ENCODE measurements at regions not wholly inside any gene's neighbourhood (a gene's known extent, or its start where the extent isn't known, plus 50 kb on each side); places are given as distances from the start of the nearest gene placed in this dataset.

DNA sequence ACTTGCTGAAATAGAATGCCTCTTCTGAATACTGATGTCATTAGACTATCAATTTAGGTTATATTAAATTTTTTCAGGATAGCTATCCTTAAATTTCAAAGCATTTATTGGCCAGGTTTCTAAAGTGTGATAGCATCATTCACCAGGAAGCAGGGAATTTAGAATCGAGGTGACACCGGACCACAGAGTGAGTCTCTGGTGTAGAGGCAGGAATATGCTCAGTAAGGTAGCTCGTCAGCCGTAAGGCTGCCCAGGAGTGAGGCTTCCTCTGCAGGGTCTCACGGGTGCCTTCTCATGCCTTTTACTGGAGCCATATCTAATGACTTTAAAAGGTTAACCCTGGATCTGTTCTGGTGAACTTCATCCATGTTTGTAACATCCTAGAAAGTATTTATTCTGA lies 170.8 kb upstream of the KLF14 start:
- TF ChIP-seq MYBL2 (CRISPR knock-in tag; IDR thresholded peaks at IDR 0.05) (no peak), GABPB1 (CRISPR knock-in tag; IDR thresholded peaks at IDR 0.05) (no peak), GTF2I (CRISPR knock-in tag; conservative IDR thresholded peaks at IDR 0.05) (no peak), CREM (CRISPR knock-in tag; IDR thresholded peaks at IDR 0.05) (no peak), FOXJ3 (CRISPR knock-in tag; IDR thresholded peaks at IDR 0.05; ENCODE audit: borderline replicate concordance) (no peak)
- TF ChIP-seq, protein P1, sequence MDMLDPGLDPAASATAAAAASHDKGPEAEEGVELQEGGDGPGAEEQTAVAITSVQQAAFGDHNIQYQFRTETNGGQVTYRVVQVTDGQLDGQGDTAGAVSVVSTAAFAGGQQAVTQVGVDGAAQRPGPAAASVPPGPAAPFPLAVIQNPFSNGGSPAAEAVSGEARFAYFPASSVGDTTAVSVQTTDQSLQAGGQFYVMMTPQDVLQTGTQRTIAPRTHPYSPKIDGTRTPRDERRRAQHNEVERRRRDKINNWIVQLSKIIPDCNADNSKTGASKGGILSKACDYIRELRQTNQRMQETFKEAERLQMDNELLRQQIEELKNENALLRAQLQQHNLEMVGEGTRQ (CRISPR knock-in tag; IDR thresholded peaks at IDR 0.05): no peak
- TF ChIP-seq, protein P2, sequence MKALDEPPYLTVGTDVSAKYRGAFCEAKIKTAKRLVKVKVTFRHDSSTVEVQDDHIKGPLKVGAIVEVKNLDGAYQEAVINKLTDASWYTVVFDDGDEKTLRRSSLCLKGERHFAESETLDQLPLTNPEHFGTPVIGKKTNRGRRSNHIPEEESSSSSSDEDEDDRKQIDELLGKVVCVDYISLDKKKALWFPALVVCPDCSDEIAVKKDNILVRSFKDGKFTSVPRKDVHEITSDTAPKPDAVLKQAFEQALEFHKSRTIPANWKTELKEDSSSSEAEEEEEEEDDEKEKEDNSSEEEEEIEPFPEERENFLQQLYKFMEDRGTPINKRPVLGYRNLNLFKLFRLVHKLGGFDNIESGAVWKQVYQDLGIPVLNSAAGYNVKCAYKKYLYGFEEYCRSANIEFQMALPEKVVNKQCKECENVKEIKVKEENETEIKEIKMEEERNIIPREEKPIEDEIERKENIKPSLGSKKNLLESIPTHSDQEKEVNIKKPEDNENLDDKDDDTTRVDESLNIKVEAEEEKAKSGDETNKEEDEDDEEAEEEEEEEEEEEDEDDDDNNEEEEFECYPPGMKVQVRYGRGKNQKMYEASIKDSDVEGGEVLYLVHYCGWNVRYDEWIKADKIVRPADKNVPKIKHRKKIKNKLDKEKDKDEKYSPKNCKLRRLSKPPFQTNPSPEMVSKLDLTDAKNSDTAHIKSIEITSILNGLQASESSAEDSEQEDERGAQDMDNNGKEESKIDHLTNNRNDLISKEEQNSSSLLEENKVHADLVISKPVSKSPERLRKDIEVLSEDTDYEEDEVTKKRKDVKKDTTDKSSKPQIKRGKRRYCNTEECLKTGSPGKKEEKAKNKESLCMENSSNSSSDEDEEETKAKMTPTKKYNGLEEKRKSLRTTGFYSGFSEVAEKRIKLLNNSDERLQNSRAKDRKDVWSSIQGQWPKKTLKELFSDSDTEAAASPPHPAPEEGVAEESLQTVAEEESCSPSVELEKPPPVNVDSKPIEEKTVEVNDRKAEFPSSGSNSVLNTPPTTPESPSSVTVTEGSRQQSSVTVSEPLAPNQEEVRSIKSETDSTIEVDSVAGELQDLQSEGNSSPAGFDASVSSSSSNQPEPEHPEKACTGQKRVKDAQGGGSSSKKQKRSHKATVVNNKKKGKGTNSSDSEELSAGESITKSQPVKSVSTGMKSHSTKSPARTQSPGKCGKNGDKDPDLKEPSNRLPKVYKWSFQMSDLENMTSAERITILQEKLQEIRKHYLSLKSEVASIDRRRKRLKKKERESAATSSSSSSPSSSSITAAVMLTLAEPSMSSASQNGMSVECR (CRISPR knock-in tag; IDR thresholded peaks at IDR 0.05; ENCODE audit: borderline replicate concordance): no peak
- TF ChIP-seq, protein P3, sequence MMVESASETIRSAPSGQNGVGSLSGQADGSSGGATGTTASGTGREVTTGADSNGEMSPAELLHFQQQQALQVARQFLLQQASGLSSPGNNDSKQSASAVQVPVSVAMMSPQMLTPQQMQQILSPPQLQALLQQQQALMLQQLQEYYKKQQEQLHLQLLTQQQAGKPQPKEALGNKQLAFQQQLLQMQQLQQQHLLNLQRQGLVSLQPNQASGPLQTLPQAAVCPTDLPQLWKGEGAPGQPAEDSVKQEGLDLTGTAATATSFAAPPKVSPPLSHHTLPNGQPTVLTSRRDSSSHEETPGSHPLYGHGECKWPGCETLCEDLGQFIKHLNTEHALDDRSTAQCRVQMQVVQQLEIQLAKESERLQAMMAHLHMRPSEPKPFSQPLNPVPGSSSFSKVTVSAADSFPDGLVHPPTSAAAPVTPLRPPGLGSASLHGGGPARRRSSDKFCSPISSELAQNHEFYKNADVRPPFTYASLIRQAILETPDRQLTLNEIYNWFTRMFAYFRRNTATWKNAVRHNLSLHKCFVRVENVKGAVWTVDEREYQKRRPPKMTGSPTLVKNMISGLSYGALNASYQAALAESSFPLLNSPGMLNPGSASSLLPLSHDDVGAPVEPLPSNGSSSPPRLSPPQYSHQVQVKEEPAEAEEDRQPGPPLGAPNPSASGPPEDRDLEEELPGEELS (CRISPR knock-in tag; IDR thresholded peaks at IDR 0.05): no peak
- Mint-ChIP-seq H3K4me3 (no peak overlapping the region), H3K27ac (no peak overlapping the region), H3K36me3 (peaks cover 1% of the 10 kb centered on the region; the same call in 1 of the 2 replicates), H3K27me3 (ENCODE audit: low read depth) (no peaks in the 10 kb centered on the region), H3K9me3 (no peaks in the 10 kb centered on the region), H3K4me1 (peaks cover 48% of the 10 kb centered on the region)
- ATAC-seq (no peak), DNase-seq (ENCODE audit: low spot score) (no peak)
- ChIA-PET POLR2A (no interaction called here), CTCF (interaction anchor here (0.5 to 3.1 kb wide), 5 partner anchors 8 to 201 kb away, joined by 3 to 37 read pairs (median 3); no protein-coding TSS in a partner anchor)

DNA sequence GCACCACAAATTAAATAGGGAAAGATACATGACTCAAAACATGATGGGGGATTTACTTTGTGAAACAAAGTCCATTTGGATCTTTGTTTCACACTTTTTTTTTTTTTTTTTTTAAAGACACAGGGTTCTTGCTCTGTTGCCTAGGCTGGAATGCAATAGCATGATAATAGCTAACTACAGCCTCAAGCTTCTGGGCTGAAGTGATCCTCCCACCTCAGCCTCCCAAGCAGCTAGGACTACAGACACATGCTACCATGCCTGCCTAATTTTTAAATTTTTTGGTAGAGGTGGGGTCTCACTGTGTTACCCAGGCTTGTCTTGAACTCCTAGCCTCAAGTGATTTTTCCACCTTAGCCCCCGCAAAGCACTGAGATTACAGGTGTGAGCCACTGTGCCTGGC lies 172.6 kb upstream of the KLF14 start:
- CTCF ChIA-PET: interaction anchor here (0.6 to 3.1 kb wide), 2 partner anchors 10 to 60 kb away, joined by 4 to 37 read pairs; no protein-coding TSS in a partner anchor
- POLR2A ChIA-PET: no interaction called here
- ATAC-seq: no peak
- TF ChIP-seq ZNF121 (CRISPR knock-in tag; IDR thresholded peaks at IDR 0.05) (no peak), CREM (CRISPR knock-in tag; IDR thresholded peaks at IDR 0.05) (no peak), ELF4 (CRISPR knock-in tag; IDR thresholded peaks at IDR 0.05; ENCODE audit: low read depth) (no peak), GTF2I (CRISPR knock-in tag; conservative IDR thresholded peaks at IDR 0.05) (no peak), RORB (CRISPR knock-in tag; IDR thresholded peaks at IDR 0.05) (no peak), JUN (CRISPR knock-in tag; IDR thresholded peaks at IDR 0.05) (no peak)
- TF ChIP-seq, protein P4, sequence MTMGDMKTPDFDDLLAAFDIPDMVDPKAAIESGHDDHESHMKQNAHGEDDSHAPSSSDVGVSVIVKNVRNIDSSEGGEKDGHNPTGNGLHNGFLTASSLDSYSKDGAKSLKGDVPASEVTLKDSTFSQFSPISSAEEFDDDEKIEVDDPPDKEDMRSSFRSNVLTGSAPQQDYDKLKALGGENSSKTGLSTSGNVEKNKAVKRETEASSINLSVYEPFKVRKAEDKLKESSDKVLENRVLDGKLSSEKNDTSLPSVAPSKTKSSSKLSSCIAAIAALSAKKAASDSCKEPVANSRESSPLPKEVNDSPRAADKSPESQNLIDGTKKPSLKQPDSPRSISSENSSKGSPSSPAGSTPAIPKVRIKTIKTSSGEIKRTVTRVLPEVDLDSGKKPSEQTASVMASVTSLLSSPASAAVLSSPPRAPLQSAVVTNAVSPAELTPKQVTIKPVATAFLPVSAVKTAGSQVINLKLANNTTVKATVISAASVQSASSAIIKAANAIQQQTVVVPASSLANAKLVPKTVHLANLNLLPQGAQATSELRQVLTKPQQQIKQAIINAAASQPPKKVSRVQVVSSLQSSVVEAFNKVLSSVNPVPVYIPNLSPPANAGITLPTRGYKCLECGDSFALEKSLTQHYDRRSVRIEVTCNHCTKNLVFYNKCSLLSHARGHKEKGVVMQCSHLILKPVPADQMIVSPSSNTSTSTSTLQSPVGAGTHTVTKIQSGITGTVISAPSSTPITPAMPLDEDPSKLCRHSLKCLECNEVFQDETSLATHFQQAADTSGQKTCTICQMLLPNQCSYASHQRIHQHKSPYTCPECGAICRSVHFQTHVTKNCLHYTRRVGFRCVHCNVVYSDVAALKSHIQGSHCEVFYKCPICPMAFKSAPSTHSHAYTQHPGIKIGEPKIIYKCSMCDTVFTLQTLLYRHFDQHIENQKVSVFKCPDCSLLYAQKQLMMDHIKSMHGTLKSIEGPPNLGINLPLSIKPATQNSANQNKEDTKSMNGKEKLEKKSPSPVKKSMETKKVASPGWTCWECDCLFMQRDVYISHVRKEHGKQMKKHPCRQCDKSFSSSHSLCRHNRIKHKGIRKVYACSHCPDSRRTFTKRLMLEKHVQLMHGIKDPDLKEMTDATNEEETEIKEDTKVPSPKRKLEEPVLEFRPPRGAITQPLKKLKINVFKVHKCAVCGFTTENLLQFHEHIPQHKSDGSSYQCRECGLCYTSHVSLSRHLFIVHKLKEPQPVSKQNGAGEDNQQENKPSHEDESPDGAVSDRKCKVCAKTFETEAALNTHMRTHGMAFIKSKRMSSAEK (CRISPR knock-in tag; IDR thresholded peaks at IDR 0.05; ENCODE audit: borderline replicate concordance): no peak
- TF ChIP-seq, protein P2 (CRISPR knock-in tag; IDR thresholded peaks at IDR 0.05; ENCODE audit: borderline replicate concordance): no peak
- TF ChIP-seq, protein P5, sequence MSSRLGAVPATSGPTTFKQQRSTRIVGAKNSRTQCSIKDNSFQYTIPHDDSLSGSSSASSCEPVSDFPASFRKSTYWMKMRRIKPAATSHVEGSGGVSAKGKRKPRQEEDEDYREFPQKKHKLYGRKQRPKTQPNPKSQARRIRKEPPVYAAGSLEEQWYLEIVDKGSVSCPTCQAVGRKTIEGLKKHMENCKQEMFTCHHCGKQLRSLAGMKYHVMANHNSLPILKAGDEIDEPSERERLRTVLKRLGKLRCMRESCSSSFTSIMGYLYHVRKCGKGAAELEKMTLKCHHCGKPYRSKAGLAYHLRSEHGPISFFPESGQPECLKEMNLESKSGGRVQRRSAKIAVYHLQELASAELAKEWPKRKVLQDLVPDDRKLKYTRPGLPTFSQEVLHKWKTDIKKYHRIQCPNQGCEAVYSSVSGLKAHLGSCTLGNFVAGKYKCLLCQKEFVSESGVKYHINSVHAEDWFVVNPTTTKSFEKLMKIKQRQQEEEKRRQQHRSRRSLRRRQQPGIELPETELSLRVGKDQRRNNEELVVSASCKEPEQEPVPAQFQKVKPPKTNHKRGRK (CRISPR knock-in tag; IDR thresholded peaks at IDR 0.05; ENCODE audit: borderline replicate concordance): no peak

More for the DNA sequence above, 172.6 kb upstream of the KLF14 start:
- DNase-seq (ENCODE audit: low spot score): no peak
- H3K4me3 Mint-ChIP-seq: no peak overlapping the region
- H3K36me3 Mint-ChIP-seq: no peaks in the 10 kb centered on the region
- H3K27ac Mint-ChIP-seq: no peak overlapping the region
- H3K4me1 Mint-ChIP-seq: peaks cover 50% of the 10 kb centered on the region
- no peaks in the 10 kb centered on the region for H3K9me3 Mint-ChIP-seq
- H3K27me3 Mint-ChIP-seq (ENCODE audit: low read depth): no peaks in the 10 kb centered on the region

Measured in WTC11 (cell line).